GM19372 (cell line): ENCODE measurements at regions not wholly inside any gene's neighbourhood (a gene's known extent, or its start where the extent isn't known, plus 50 kb on each side); places are given as distances from the start of the nearest gene placed in this dataset.

Experiments
- ATAC-seq: cut with Tn5 transposase; IDR thresholded peaks from one replicate; pipeline ENCODE4 v1.9.1; 2021; ENCODE audit warnings: mild to moderate bottlenecking, low read depth, moderate library complexity; ENCODE audit not compliant: unreplicated experiment

DNA sequence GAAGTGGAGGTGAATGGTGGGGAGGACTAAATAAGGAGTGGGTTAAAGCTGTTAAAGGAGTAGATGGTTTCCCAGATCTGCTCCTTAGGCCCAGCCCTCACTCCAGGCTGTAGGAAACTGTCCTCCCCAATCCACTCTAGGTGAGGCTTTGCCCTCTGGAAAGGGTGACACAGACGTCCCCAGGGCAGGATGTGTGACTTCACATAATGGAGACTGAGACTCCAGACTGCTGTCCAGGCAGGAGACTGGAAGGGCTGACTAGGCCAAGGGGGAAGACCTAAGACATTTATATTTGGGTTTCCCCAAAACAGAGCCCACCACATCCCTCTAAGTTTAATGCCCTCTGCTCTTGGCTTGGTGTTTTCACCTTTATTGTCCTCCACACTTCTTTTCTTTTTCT lies 488.5 kb downstream of the SHQ1 start:
- ATAC-seq, result no peak

GRCh38 chr3:72355168-72355567 lies 493.1 kb downstream of the SHQ1 start:
- ATAC-seq, result no peak

- ATAC-seq, result no peak
These were observed 493.8 kb downstream of the SHQ1 start for GRCh38 chr3:72354486-72354885.

GRCh38 chr3:72353236-72354128 lies 494.8 kb downstream of the SHQ1 start:
- no peak for ATAC-seq

DNA sequence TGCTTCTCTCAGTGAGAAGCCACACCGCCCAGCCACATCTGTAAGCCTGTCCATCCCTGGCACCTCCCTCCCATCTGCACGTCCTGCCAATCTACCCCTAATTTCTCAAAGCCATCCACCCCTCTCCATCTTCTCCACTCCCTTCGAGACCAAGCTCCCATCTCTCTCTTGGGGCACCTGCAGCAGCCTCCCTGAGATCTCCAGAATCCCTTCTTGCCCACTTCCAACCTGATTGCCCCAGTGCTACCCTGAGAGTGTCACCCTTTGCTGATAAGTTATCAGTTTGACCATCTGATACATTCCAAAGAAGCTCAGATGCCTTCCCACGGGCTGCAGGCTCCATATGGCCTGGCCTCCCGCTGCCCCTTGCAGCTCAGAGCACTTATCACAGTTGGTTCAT lies 496.1 kb downstream of the SHQ1 start:
- ATAC-seq, result no peak

DNA sequence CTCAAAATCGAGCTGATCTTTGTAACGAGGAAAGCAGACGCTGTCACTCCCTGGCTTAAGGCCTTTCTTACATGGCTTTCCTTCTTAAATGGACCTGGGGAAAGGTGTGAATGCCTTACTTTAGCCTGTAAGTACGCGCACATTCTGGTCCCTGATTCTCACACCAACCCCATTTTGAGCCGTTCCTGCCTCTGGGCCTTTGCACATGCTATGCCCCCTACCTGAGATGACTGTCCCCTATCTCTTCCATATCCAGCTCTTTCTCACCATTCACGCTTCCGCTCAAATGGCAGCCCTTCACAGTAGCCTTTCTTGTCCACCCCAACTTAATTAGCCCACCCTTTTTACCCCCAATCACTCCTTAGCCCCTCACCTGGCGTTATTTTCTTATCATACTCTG lies 496.7 kb downstream of the SHQ1 start:
- no peak for ATAC-seq

DNA sequence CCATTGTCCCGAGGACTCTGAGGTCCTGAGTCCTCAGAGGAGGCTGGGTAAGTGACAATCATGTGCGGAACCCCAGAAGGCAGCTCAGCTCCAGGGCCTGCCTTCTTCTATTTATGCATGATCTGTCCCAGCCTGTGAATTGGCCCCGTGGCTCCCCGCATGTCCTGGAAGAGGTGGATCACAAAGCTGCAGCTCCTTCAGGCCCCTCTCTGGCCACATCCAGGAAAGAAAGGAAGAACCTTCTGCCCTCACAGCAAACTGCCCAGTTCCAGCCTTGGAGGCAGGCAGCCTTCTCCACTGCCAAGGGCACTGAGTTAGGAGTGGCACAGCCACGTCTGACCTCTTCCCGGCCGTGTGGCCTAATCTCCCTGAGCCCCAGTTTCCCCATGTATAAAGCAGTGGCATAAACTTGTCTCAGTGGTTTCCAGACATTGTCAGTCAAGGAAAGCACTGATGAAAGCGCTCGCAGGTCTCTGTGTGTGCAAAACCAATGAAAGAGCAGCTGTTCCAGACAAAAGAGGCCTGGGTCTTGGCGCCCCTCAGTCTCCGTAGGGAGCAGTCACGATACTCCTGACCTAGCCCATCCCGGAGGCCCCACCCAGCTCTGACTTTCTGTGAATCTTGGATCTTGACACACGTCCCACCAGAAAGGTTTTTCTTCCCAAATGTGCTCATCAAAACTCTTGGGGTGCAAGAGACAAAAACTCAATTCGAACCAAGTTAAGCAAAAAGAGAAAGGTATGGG lies 497.3 kb downstream of the SHQ1 start:
- no peak for ATAC-seq

GRCh38 chr3:72348357-72348756 lies 499.9 kb downstream of the SHQ1 start:
- ATAC-seq, result no peak

DNA sequence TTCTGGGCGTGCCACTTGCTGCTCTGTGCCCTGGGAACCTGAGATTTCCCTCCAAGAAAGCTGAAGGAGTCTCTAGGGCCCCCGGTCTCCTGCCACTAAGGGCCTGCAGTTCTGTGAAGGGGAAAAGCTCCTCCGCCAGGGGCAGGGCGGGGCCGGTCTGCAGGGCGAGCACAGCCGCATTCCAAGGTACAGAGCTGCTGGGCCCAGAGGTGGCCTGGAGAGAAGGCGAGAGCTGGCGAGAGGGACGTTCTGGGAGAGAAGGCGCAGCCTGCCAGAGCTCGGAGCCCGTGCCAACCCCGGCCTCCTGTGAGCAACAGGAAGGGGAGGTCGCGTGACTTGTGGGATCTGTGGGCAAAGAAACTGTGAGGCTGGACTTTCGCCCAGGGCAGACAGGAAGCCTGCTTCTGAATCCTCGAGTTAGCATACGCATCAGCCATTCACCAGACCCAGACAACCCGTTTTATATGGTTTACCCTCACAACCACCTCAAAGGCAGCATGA lies 500.4 kb downstream of the SHQ1 start:
- no peak for ATAC-seq

DNA sequence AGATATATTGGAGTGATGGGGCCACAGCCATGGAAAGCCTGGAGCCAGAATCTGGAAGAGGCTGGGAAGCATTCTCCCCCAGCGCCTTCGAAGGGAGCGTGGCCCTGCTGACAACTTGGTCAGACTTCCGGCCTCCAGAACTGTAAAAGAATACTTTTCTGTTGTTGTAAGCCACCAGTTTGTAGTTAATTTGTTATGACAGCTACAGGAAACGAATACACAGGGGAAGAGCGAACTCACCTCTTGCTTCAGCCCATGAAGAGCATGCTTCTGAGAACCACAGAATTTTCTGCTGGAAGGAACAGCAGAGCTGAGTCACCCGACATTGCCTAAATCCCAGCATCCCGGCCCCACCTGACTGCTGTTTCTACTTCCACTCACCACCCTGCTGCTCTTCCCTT lies 501.7 kb downstream of the SHQ1 start:
- ATAC-seq, result no peak

GRCh38 chr3:72345980-72346379 lies 502.3 kb downstream of the SHQ1 start:
- no peak for ATAC-seq

DNA sequence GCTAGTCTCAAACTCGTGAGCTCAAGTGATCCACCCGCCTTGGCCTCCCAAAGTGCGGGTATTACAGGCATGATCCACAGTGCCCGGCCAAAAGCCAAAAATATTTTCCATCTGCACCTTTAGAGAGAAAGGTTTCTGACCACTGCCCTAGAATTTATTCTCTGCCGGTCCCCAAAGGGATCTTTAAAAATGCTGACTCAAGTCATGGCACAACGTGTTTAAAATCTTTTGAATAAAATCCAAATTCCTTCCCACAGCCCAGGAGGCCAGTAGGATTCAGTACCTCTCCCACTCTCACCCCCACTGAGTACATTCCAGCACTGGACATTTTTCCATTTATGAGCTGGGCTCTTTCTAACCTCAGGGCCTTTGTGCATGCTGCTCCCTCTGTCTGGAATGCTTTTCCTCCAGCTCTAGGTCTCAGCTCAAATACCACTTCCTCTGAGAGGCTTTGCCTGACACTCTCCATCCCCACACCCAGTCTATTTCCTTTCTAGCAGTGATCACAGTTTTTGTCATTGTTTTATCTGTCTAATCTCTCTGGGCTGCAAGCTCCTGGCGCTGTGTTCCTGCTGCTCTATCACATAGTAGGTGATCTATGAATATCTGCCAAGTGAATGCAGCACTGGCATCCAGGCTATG lies 502.9 kb downstream of the SHQ1 start:
- no peak for ATAC-seq

DNA sequence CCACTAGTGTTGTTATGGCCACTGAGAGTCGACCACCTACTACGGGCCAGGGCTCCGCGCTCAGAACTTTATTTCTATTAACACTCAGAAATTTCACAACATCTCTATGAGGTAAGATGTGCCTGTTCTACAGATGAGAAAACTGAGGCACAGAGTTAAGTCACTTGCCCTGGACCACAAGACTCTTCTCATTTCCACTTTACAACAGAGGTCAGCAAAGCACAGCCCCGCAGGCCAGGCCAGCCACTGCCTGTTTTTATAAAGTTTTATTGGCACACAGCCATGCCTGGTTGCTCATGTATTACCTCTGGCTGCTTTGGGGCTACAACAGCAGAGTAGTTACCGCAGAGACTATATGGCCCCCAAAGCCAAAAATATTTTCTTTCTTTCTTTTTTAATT lies 503.6 kb downstream of the SHQ1 start:
- ATAC-seq, result no peak

- ATAC-seq, result no peak
These were observed 504.0 kb downstream of the SHQ1 start for GRCh38 chr3:72344236-72344635.

DNA sequence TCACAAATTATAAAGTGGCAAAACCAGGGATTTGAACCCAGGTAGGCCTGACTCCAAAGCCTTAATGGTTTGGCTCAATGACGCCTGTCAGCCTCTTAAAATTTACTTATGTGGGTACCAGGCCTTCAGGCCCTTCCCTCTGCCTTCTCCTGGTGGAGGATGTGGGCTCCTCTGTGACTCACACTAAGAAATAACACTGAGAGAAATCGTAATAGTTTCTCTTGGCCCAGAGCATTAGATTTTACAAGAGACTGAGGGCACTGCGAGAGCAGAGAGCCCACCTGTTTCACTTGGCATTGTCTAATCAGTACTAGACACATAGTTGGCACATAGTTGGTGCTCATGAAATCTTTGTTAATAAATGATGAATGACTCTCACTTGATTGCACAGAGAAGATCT lies 505.2 kb downstream of the SHQ1 start:
- ATAC-seq, result no peak

GRCh38 chr3:72342450-72342849 lies 505.8 kb downstream of the SHQ1 start:
- ATAC-seq, result no peak

DNA sequence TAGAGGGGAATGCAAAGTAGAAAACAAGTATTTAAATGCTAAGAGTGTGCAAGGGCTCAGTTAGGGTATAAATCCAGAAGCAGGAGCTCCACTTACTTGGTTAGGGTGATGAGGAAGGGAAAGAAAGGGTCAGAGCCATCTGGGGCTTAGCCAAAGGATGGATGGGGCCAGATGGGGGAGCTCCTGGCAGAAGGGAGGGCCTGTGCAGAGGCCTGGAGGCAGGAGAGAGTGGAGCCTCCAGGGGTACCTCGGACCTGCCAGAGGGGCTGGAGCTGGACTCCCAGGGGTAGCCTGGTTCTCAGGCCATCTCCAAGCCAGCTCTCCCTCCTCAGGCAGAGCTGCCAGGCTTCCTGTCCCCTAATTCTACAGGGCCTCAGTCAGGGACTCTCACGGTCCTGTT lies 506.3 kb downstream of the SHQ1 start:
- ATAC-seq, result no peak

DNA sequence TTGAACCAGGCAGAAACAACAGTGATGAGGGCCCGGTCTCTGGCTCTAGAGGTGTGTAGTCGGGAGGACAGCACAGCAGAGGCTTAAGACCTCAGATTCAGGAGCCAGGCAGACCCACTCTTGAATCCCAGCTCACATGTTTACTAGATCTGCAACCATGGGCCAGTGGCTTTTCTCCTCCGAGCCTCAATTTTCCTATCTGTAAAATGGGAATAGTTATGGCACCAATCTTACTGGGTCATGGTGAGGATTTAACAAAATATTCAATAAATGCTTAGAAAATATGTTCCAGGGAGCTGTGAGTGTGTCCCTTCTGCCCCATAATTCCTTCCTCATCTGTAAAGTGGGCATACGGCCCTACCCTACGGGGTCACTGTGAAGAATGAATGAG lies 506.9 kb downstream of the SHQ1 start:
- no peak for ATAC-seq

GRCh38 chr3:72340476-72341379 lies 507.5 kb downstream of the SHQ1 start:
- ATAC-seq, result no peak

- ATAC-seq, result no peak
These were observed 508.2 kb downstream of the SHQ1 start for GRCh38 chr3:72340056-72340455.
